ENCODE measurements at regions not wholly inside any gene's neighbourhood (a gene's known extent, or its start where the extent isn't known, plus 50 kb on each side); places are given as distances from the start of the nearest gene placed in this dataset.

- TF ChIP-seq, protein P1, sequence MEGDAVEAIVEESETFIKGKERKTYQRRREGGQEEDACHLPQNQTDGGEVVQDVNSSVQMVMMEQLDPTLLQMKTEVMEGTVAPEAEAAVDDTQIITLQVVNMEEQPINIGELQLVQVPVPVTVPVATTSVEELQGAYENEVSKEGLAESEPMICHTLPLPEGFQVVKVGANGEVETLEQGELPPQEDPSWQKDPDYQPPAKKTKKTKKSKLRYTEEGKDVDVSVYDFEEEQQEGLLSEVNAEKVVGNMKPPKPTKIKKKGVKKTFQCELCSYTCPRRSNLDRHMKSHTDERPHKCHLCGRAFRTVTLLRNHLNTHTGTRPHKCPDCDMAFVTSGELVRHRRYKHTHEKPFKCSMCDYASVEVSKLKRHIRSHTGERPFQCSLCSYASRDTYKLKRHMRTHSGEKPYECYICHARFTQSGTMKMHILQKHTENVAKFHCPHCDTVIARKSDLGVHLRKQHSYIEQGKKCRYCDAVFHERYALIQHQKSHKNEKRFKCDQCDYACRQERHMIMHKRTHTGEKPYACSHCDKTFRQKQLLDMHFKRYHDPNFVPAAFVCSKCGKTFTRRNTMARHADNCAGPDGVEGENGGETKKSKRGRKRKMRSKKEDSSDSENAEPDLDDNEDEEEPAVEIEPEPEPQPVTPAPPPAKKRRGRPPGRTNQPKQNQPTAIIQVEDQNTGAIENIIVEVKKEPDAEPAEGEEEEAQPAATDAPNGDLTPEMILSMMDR (IDR thresholded peaks at IDR 0.05): no peak
- TF ChIP-seq POLR2A (IDR thresholded peaks at IDR 0.05): no peak
Observed at GRCh38 chr9:23408874-23409273, 417.2 kb downstream of the ELAVL2 start.

Measured in lower leg skin (tissue), 3 donors.